SU-DHL-6 (cell line): ENCODE measurements at regions not wholly inside any gene's neighbourhood (a gene's known extent, or its start where the extent isn't known, plus 50 kb on each side); places are given as distances from the start of the nearest gene placed in this dataset.

ENCODE experiments used
- H2AFZ ChIP-seq: fragments of 200-600 bp; sonication (generic); 2 replicates; pipeline ENCODE4 v1.6.1; 2014; ENCODE audit warnings: low read depth, mild to moderate bottlenecking, moderate library complexity, mixed read lengths, antibody characterized with exemption, low read length; ENCODE audit not compliant: severe bottlenecking
- H3F3A ChIP-seq: fragments of 200-600 bp; shearing (Covaris generic); 2 replicates; pipeline ENCODE4 v1.6.0; 2016; ENCODE audit warnings: antibody characterized with exemption, mild to moderate bottlenecking; ENCODE audit not compliant: insufficient read depth
- H3K27ac ChIP-seq: fragments of 200-600 bp; sonication (generic); 2 replicates; pipeline ENCODE4 v1.5.1; 2016; ENCODE audit warnings: low read depth, mild to moderate bottlenecking, low read length, moderate library complexity, mixed read lengths
- H3K27me3 ChIP-seq: fragments of 200-600 bp; sonication (generic), shearing (Covaris generic); 2 replicates; pipeline ENCODE4 v1.6.0; 2014; ENCODE audit warnings: mild to moderate bottlenecking, low read length
- H3K36me3 ChIP-seq: fragments of 200-600 bp; sonication (generic); 2 replicates; pipeline ENCODE4 v1.6.1; 2014; ENCODE audit warnings: mild to moderate bottlenecking, low read length, mixed read lengths
- H3K4me2 ChIP-seq: fragments of 300-600, 200-600 bp; shearing (Covaris generic), sonication (generic); 2 replicates; pipeline ENCODE4 v1.6.0; 2014; ENCODE audit warnings: low read length, low read depth, mild to moderate bottlenecking; ENCODE audit not compliant: poor library complexity, severe bottlenecking
- H3K4me3 ChIP-seq: fragments of 200-600 bp; sonication (generic); 2 replicates; pipeline ENCODE4 v1.5.1; 2014; ENCODE audit warnings: antibody characterized with exemption, low read length, mild to moderate bottlenecking, mixed read lengths; ENCODE audit not compliant: insufficient read depth, poor library complexity, severe bottlenecking
- H3K79me2 ChIP-seq: fragments of 200-600 bp; sonication (generic); 2 replicates; pipeline ENCODE4 v1.6.1; 2014; ENCODE audit warnings: mild to moderate bottlenecking, low read length, moderate library complexity; ENCODE audit not compliant: insufficient read depth
- H3K9ac ChIP-seq: fragments of 200-600 bp; sonication (generic); 2 replicates; pipeline ENCODE4 v1.7.0; 2014; ENCODE audit warnings: mild to moderate bottlenecking, low read length
- H3K9me2 ChIP-seq: fragments of 200-600 bp; sonication (generic); replicated peaks from 2 replicates; pipeline ENCODE4 v1.6.1; 2014; ENCODE audit warnings: low read length; ENCODE audit not compliant: insufficient read depth
- H3K9me3 ChIP-seq: fragments of 200-600 bp; sonication (generic); 2 replicates; pipeline ENCODE4 v1.6.1; 2014; ENCODE audit warnings: low read length, mixed read lengths; ENCODE audit not compliant: insufficient read depth
- H4K20me1 ChIP-seq: fragments of 200-600 bp; sonication (generic); 2 replicates; pipeline ENCODE4 v1.6.1; 2014; ENCODE audit warnings: low read depth, mild to moderate bottlenecking, antibody characterized with exemption, low read length, moderate library complexity, mixed read lengths
- EZH2phosphoT487 ChIP-seq: fragments of 200-600 bp; sonication (generic), shearing (Covaris generic); conservative IDR thresholded peaks from 2 replicates; pipeline ENCODE4 v1.6.1; 2018; ENCODE audit warnings: mild to moderate bottlenecking, antibody characterized with exemption, low read length, moderate library complexity, mixed read lengths
- TF ChIP-seq, protein P1 (sequence below): fragments of 200-600 bp; sonication (generic); IDR thresholded peaks from one replicate; pipeline ENCODE4 v1.5.1; 2017; ENCODE audit warnings: antibody characterized with exemption, mild to moderate bottlenecking, low read length, moderate library complexity; ENCODE audit not compliant: insufficient read depth, poor library complexity, severe bottlenecking

- H3K4me3 ChIP-seq = no peak overlapping the region
- no peak overlapping the region for H3K4me2 ChIP-seq
- no peaks in the 10 kb centered on the region for H3K9me3 ChIP-seq
- TF ChIP-seq EZH2phosphoT487 = no peak
- TF ChIP-seq, protein P1, sequence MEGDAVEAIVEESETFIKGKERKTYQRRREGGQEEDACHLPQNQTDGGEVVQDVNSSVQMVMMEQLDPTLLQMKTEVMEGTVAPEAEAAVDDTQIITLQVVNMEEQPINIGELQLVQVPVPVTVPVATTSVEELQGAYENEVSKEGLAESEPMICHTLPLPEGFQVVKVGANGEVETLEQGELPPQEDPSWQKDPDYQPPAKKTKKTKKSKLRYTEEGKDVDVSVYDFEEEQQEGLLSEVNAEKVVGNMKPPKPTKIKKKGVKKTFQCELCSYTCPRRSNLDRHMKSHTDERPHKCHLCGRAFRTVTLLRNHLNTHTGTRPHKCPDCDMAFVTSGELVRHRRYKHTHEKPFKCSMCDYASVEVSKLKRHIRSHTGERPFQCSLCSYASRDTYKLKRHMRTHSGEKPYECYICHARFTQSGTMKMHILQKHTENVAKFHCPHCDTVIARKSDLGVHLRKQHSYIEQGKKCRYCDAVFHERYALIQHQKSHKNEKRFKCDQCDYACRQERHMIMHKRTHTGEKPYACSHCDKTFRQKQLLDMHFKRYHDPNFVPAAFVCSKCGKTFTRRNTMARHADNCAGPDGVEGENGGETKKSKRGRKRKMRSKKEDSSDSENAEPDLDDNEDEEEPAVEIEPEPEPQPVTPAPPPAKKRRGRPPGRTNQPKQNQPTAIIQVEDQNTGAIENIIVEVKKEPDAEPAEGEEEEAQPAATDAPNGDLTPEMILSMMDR = no peak
- H3K36me3 ChIP-seq = no peaks in the 10 kb centered on the region
- H3K27ac ChIP-seq = no peak overlapping the region
- H2AFZ ChIP-seq = no peak overlapping the region
- no peaks in the 10 kb centered on the region for H3K79me2 ChIP-seq
- H4K20me1 ChIP-seq = no peaks in the 10 kb centered on the region
- no peaks in the 10 kb centered on the region for H3K27me3 ChIP-seq
- no peaks in the 10 kb centered on the region for H3F3A ChIP-seq
- H3K9ac ChIP-seq = no peak overlapping the region
- H3K9me2 ChIP-seq = no peaks in the 10 kb centered on the region
Measured at GRCh38 chr2:189306525-189306924, 127.0 kb upstream of the COL5A2 start.

DNA sequence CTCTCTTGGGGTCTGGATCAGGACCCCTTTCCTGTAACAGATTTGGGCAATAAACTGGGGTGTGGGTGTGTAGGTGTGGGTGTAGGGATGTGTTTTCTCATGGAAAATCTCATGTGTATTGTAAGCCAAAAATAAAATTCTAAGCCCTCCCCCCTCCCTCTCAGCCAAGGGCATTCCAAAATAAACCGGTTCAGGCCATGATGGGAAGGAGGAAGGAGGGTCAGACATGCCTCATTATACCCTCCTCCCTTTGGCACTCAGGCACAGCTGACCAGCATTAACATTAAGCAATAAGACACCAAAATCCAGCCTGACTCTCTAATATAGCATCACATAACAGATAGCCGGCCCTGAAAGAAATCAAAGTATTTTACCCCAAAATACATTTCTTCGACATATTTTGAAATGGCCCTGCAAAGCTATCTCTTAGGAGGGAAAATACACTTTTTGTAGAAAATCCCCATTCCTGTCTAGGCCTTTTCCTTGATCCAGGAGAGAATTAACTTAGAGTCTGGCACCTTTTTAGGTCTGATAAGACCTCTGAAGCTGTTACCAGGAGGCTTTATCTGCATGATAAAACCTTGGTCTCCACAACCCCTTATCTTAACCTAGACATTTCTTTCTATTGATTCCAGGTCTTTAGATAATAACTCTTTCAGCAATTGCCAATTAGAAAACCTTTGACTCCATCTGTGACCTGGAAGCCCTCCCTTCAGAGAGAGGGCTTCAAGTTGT, 128.7 kb upstream of the COL5A2 start:
- no peak overlapping the region for H3K27ac ChIP-seq
- no peaks in the 10 kb centered on the region for H3K9me2 ChIP-seq
- no peaks in the 10 kb centered on the region for H3K79me2 ChIP-seq
- H3K27me3 ChIP-seq = no peaks in the 10 kb centered on the region
- no peaks in the 10 kb centered on the region for H3K9me3 ChIP-seq
- TF ChIP-seq EZH2phosphoT487 = no peak
- TF ChIP-seq, protein P1 = no peak
- H3K4me2 ChIP-seq = no peak overlapping the region
- no peak overlapping the region for H3K9ac ChIP-seq
- no peak overlapping the region for H2AFZ ChIP-seq
- no peaks in the 10 kb centered on the region for H3F3A ChIP-seq
- H4K20me1 ChIP-seq = no peaks in the 10 kb centered on the region
- H3K4me3 ChIP-seq = no peak overlapping the region
- no peaks in the 10 kb centered on the region for H3K36me3 ChIP-seq

GRCh38 chr2:189309331-189309730, 129.8 kb upstream of the COL5A2 start:
- Histone ChIP-seq H3K27me3 (no peaks in the 10 kb centered on the region), H4K20me1 (no peaks in the 10 kb centered on the region), H3K27ac (no peak overlapping the region), H3K4me3 (no peak overlapping the region), H3K9me2 (no peaks in the 10 kb centered on the region), H3K9ac (no peak overlapping the region), H3K9me3 (no peaks in the 10 kb centered on the region), H3K79me2 (no peaks in the 10 kb centered on the region), H3K36me3 (no peaks in the 10 kb centered on the region), H3F3A (no peaks in the 10 kb centered on the region), H3K4me2 (no peak overlapping the region), H2AFZ (no peak overlapping the region)
- TF ChIP-seq EZH2phosphoT487 = no peak
- TF ChIP-seq, protein P1 = no peak
